Astrocyte (in vitro differentiated cells and primary cell): ENCODE measurements at regions not wholly inside any gene's neighbourhood (a gene's known extent, or its start where the extent isn't known, plus 50 kb on each side); places are given as distances from the start of the nearest gene placed in this dataset.

Source experiments
- CTCF ChIP-seq: IDR thresholded peaks from 2 replicates; pipeline ENCODE4 v1.5.1; 2011; ENCODE audit warnings: low read depth, mild to moderate bottlenecking, inconsistent platforms, low read length, moderate library complexity; ENCODE audit not compliant: insufficient read depth
- EZH2 ChIP-seq: IDR thresholded peaks from 2 replicates; pipeline ENCODE4 v1.6.1; 2012; ENCODE audit warnings: mild to moderate bottlenecking, low read length, inconsistent platforms; ENCODE audit not compliant: insufficient read depth

- TF ChIP-seq CTCF (no peak), EZH2 (no peak)
Observed at GRCh38 chr5:124111886-124112285, 599.9 kb downstream of the CSNK1G3 start.
